ENCODE measurements at regions not wholly inside any gene's neighbourhood (a gene's known extent, or its start where the extent isn't known, plus 50 kb on each side); places are given as distances from the start of the nearest gene placed in this dataset.

GRCh38 chr18:10295751-10296150, 158.7 kb upstream of the APCDD1 start:
- no peak overlapping the region for H3K27ac ChIP-seq
- ATAC-seq: no peak
- DNase-seq: no peak
- TF ChIP-seq CTCF (IDR thresholded peaks at IDR 0.05): no peak
- no peaks in the 10 kb centered on the region for H3K9me3 ChIP-seq
- H3K4me1 ChIP-seq: no peaks in the 10 kb centered on the region
- H3K4me3 ChIP-seq: no peak overlapping the region
- H3K36me3 ChIP-seq: no peaks in the 10 kb centered on the region
- H3K27me3 ChIP-seq: no peaks in the 10 kb centered on the region
- intact Hi-C loops (cut with DNase I): no loop called here

GRCh38 chr18:10296491-10296890, 157.9 kb upstream of the APCDD1 start:
- Histone ChIP-seq H3K4me1 (no peaks in the 10 kb centered on the region), H3K4me3 (no peak overlapping the region), H3K27me3 (no peaks in the 10 kb centered on the region), H3K9me3 (no peaks in the 10 kb centered on the region), H3K36me3 (no peaks in the 10 kb centered on the region), H3K27ac (no peak overlapping the region)
- ATAC-seq (no peak), DNase-seq (no peak)
- intact Hi-C loops (cut with DNase I): no loop called here
- no peak for TF ChIP-seq CTCF (IDR thresholded peaks at IDR 0.05)

DNA sequence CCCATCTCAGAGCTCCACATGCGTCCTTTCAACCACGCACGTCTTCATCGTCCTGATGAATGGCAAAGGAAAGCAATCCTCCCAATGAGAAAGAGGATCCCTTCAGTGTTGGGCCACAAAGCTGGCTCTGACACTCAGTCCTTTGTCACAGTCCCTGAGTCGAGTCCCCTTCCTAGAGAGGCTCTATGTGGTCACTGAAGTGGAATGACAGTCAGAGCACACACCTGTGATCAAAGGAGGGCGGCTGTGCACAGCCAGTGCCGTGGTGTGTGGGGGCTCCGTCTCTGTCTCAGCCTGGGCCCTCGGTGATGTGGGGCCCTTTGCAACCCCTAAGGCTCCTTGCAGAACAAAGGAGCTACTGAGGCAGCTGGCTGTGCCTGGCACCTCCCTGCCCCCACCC, 157.3 kb upstream of the APCDD1 start:
- no peak overlapping the region for H3K4me3 ChIP-seq
- no peak overlapping the region for H3K27ac ChIP-seq
- H3K4me1 ChIP-seq: no peaks in the 10 kb centered on the region
- DNase-seq (no peak), ATAC-seq (no peak)
- intact Hi-C loops (cut with DNase I): no loop called here
- H3K36me3 ChIP-seq: no peaks in the 10 kb centered on the region
- TF ChIP-seq CTCF (IDR thresholded peaks at IDR 0.05): no peak
- H3K9me3 ChIP-seq: no peaks in the 10 kb centered on the region
- no peaks in the 10 kb centered on the region for H3K27me3 ChIP-seq

DNA sequence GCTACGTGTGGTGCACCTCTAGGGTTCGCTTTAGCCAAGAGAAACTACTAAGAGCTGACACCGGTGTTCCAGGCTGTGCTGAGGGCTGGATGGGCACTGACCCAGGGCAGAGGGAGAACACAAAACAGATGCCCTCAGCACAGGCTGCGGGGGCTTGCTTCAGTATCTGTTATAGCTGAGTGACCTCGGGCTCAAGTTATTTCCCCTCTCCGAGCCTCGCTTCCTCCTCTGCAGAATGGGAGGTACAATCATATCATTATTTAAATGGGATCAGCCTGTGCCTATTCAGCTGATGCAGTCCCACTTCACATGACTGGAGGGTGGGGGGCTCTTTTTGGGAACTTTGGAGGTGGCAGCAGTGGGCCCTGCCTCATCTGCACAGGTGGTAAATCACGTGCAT, 156.1 kb upstream of the APCDD1 start:
- Histone ChIP-seq H3K4me3 (no peak overlapping the region), H3K36me3 (no peaks in the 10 kb centered on the region), H3K4me1 (no peaks in the 10 kb centered on the region), H3K27me3 (no peaks in the 10 kb centered on the region), H3K27ac (no peak overlapping the region), H3K9me3 (no peaks in the 10 kb centered on the region)
- no peak for TF ChIP-seq CTCF (IDR thresholded peaks at IDR 0.05)
- no peak for ATAC-seq
- no peak for DNase-seq
- intact Hi-C loops (cut with DNase I): no loop called here

- no peak overlapping the region for H3K27ac ChIP-seq
- H3K4me3 ChIP-seq: no peak overlapping the region
- ATAC-seq (no peak), DNase-seq (no peak)
- H3K9me3 ChIP-seq: no peaks in the 10 kb centered on the region
- intact Hi-C loops (cut with DNase I): no loop called here
- no peaks in the 10 kb centered on the region for H3K36me3 ChIP-seq
- no peaks in the 10 kb centered on the region for H3K4me1 ChIP-seq
- no peaks in the 10 kb centered on the region for H3K27me3 ChIP-seq
- no peak for TF ChIP-seq CTCF (IDR thresholded peaks at IDR 0.05)
These were observed 154.8 kb upstream of the APCDD1 start for GRCh38 chr18:10299643-10300042.

DNA sequence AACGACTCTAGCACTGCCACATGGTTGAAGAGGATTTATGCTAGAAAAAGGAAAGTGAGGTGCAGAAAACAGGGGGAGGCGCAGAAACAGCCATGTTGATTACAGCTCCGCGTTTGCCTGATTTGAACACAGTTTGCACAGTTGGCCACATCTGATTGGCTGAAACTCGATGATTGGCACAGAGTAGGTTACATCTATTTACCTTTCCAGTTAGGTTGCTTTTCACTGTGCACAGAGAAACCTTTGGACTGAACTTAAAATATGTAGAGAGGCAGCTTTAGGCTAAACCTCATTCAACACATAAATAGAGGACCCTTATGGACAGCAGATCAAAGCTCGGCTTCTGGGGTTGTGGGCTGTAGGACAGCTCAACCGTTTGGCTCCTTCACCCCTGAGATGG, 153.7 kb upstream of the APCDD1 start:
- Histone ChIP-seq H3K27ac (no peak overlapping the region), H3K36me3 (no peaks in the 10 kb centered on the region), H3K9me3 (no peaks in the 10 kb centered on the region), H3K4me3 (no peak overlapping the region), H3K4me1 (no peaks in the 10 kb centered on the region), H3K27me3 (no peaks in the 10 kb centered on the region)
- no peak for DNase-seq
- intact Hi-C loops (cut with DNase I): no loop called here
- ATAC-seq: no peak
- no peak for TF ChIP-seq CTCF (IDR thresholded peaks at IDR 0.05)
